GM08714 (cell line): ENCODE measurements at regions not wholly inside any gene's neighbourhood (a gene's known extent, or its start where the extent isn't known, plus 50 kb on each side); places are given as distances from the start of the nearest gene placed in this dataset.

Experiments used
- H3K4me3 ChIP-seq: fragments of 200-500 bp; sonication (Bioruptor generic); 2 replicates; pipeline ENCODE4 v1.5.1; 2014; ENCODE audit warnings: mild to moderate bottlenecking, low read length, inconsistent platforms
- ZNF274 ChIP-seq: IDR thresholded peaks from 2 replicates; pipeline ENCODE4 v1.6.1; 2012; ENCODE audit warnings: mild to moderate bottlenecking, low read depth, low read length

DNA sequence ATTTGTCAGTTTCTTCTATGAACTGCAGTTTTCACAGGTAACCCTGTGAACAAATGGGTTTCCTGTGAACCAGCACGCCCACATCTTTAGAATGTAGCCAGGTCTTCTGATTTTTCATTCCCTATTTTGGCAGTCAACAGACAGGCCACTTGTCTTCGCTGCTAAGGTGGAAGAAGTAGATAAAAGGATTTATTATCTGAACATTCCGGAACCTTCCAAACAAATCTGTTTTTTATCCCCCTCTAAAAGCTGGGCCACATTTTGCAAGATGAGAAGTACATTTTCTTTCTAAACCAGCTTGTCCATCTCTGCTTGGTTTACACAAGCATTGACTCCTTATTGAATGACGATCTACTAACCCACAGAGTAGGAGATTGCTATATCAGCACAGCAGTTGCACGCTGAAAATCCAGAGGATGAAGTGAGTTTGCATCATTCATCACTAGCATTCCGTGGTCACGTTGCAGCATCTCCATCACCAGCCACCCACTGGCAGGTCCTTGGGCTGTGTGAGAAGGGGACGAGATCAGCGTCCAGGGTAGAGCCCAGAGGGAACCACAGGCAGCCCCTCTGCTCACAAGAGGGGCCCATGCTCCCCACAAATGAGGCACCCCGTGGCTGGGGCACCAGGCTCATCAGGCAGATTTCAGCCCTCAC is 83.5 kb downstream of the TOMM20 start:
- H3K4me3 ChIP-seq: no peak overlapping the region
- TF ChIP-seq ZNF274: no peak

DNA sequence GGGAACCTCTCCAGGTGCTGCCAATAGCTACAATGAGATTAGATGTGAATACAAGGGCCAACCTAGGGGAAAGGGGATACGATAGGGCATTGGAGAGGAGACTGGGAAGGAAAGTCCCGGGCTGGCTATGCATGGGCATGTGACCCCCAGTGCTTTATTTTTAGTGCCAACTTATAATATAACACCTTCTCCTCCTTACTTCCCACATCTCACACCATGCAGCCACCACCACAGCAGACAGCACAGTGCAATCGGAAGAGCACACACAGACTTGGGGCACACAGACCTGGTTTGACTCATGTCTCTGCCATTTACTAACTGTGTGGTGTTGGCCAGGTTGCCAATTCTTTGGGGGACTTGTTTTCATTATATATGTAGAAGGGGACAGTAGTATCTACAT is 85.4 kb downstream of the TOMM20 start:
- no peak overlapping the region for H3K4me3 ChIP-seq
- TF ChIP-seq ZNF274: no peak

DNA sequence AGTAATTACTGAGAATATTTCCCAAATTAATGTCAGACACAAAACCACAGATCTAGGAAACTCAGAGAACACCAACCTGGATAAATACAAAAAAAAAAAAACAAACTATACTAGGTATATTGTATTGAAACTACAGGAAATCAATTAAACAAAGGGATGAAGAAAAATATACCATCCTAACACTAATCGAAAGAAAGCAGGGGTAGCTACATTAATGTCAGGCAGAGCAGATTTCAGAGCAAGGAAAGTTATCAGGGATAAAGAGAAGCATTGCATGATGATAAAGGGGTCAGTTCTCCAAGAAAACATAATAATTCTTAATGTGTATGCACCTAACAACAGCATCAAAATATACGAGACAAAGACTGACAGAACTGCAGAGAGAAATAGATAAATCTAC is 89.9 kb downstream of the TOMM20 start:
- H3K4me3 ChIP-seq: no peak overlapping the region
- TF ChIP-seq ZNF274: no peak

DNA sequence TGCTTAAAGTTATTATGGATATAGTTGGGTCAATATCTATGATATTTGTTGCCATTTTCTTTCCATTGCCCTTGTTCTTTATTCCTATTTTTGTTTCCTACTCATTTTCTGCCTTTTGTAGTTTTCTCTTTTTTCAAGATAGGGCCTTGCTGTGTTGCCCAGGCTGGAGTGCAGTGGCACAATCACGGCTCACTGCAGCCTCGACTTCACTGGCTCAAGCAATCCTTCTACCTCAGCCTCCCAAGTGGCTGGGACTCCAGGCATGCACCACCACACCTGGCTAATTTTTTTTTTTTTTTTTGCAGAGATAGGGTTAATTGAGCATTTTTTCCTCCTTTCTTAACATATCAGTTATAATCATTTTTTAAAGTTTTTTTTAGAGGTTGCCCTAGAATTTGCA is 92.7 kb downstream of the TOMM20 start:
- no peak for TF ChIP-seq ZNF274
- no peak overlapping the region for H3K4me3 ChIP-seq

DNA sequence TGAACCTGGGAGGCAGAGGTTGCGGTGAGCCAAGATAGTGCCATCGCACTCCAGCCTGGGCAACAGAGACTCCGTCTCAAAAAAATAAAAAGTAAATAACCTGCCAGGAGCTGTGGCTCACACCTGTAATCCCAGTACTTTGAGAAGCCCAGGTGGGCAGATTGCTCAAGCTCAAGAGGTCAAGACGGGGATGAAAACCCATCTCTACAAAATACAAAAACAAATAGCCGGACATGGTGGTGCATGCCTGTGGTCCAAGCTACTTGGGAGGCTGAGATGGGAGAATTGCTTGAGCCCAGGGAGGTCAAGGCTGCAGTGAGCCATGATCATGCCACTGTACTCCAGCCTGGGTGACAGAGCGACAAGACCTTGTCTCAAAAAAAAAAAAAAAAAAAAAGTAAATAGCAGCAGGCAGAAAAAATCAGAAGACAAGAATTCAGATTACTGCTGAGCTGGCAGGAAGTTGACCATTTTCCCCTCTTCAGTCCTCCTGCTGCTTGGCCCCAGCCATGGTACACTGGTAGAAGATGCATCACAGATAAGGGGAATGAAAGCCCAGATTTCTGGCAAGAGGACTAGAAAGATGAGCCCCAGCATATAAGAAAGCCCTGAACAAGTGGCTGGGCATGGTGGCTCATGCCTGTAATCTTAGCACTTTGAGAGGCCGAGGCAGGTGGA is 97.6 kb downstream of the TOMM20 start:
- no peak for TF ChIP-seq ZNF274
- no peak overlapping the region for H3K4me3 ChIP-seq

DNA sequence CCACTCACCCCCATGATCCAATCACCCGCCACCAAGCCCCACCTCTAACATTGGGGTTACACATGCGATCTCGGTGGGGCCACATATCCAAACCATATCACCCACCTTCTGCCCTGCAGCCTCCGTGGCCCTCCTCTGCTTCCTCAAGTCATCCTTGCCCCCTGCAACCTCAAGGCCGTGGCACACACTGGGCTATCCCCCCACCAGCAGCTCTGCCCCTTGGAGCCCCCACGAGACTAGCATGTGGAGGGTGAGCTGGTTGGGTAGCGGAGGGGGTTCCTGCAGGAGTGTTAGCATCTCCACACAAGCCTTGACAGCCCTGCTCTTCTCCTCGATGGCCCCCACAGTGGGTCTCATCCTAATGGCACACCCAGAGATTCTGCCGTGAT is 100.8 kb downstream of the TOMM20 start:
- no peak overlapping the region for H3K4me3 ChIP-seq
- no peak for TF ChIP-seq ZNF274

DNA sequence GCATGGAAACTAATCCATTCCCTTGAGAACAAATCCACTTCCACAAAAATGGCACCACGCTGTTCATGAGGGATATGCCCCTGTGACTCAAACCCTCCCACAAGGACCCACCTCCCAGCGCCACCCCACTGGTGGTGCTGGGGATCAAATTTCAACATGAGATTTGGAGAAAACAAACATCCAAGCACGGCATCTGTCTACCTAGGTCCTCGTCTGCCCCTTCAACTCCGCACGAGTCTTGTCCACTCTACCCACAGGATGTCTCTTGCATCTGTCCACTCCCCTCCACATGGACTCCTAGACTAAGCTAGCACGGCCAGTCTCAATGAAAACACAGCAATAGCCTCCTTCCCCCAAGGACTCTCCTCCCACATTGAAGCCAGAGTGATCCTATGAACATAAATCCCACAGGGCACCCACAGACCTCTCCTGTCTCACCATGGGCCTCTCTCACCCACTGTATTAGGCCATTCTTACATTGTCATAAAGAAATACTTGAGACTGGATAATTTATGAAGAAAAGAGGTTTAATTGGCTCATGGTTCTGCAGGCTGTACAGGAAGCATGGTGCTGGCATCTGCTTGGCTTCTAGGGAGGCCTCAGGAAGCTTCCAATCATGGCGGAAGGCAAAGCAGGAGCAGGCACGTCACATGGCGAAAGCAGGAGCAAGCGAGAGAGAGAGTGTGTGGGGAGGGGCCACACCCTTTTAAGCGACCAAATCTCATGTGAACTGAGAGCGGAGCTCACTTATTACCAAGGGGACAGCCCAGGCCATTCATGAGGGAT is 101.4 kb downstream of the TOMM20 start:
- no peak for TF ChIP-seq ZNF274
- no peak overlapping the region for H3K4me3 ChIP-seq

DNA sequence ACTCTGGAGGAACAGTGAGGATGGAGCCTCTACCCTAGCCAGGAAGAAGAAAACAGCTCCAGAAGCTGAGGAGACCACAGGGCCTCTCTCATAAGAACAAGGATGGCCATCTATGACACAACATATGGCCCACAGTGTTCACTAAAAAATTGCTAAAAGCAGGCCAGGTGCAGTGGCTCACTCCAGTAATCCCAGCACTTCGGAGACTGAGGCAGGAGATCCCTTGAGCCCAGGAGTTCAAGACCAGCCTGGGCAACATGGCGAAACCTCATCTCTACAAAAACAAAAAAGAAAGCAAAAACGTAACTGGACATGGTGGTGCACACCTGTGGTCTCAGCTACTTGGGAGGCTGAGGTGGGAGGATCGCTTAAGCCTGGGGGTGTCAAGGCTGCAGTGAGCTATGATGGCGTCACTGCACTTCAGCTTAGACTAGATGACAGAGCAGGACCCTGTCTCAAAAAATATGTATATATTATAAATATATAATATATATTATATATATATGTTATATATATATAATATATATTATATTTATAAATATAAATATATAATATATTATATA is 103.1 kb downstream of the TOMM20 start:
- no peak for TF ChIP-seq ZNF274
- H3K4me3 ChIP-seq: no peak overlapping the region

DNA sequence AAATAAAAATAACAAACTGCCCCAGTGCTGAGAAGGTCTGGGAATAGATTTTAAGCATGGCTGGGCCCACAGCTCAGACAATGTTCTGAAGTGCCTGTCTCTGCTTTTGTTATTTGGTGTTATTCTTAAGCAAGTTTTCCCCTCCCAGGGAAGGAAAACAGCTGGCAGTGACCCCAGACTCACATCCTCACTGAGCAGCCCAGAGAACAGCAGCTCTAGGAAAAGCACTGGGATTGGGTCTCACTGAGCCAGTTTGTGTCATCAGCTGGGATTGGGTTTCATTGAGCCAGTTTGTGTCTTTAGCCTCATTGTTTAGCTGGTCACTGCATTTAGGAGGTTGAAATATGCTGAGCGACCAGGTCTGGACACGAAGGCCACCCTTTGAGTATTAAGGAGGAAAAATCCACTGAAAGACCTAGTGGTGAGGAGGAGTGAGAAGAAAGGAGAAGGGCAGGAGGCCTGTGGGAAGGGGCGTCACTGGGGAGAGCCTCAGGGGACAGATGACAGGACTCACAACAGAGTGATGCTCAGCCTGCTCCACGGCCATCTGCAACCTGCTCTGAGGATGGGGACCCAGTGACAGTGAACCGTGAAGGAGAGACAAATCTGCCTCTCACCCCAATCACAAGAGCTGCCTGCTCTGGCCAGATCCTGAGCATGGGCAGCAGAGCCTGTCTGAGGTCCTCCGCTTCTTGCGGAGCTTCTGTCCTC is 103.8 kb downstream of the TOMM20 start:
- TF ChIP-seq ZNF274: no peak

DNA sequence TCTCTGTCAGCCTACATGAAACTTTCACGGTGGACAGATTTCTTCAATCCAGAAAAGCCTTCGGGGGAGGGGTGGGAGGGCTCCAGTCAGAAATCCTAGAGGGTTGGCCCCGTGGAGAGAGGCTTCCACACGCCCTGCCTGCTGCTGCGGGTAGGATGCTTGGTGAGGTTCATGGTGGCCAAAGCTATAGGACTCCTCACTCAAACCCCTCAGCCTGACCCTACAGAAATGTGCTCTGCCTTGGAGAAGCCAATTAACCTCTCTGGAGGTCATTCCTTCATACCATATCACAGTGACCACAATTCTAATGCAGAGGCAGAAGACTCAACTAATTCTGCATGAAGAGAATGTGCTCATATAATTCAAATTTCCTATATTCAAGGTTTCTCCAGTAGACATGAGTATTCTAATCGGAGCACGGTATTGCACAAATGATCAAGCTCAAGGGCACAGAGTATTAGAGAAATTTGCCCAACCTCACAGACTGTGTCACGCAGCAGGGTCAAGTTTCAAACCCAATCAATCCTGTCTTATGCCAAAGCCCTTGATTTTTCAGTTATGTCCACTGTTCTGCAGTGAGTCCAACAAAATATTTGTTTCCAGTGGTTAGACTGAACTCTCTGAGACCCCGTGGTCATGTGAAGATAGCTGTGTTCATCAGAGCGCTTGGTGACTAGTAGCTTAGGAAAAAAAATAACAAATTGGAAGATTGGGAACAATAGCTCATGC is 104.8 kb downstream of the TOMM20 start:
- TF ChIP-seq ZNF274: no peak
- H3K4me3 ChIP-seq: no peak overlapping the region

More for the DNA sequence above, 103.8 kb downstream of the TOMM20 start:
- H3K4me3 ChIP-seq: no peak overlapping the region

DNA sequence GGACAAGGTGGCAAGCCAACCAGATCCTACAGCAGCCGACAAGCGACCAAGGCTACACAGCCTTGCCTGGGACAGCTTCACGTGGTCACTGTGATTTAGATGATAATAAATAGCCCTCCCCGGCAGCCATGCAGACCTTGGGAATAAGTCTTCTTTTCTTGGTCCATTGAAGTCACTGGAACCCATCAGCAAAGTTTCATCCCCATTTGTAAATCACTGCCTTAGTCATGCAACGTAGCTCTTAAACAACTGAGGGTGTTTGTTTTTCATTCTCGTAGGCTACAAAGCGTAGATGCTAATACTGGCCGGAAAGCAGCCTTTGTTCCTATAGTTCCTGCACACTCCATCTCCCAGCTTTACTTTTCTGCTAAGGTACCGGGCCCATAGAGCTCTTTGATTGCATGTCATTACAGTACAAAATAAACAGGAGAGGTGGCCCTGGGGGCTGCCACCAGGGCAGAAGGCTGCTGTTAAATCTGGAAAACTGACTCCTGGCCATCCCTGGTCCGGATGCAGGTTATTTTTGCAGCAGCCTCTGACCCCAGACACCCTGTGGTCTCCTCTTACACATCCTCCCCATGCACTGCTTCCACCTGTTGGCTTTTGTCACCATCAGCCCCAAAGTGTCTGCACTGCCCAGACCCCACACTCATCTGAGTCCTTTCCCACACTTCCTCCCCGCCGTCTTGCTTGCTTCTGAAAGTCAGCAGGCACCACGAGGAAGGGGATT is 105.5 kb downstream of the TOMM20 start:
- no peak overlapping the region for H3K4me3 ChIP-seq
- no peak for TF ChIP-seq ZNF274

DNA sequence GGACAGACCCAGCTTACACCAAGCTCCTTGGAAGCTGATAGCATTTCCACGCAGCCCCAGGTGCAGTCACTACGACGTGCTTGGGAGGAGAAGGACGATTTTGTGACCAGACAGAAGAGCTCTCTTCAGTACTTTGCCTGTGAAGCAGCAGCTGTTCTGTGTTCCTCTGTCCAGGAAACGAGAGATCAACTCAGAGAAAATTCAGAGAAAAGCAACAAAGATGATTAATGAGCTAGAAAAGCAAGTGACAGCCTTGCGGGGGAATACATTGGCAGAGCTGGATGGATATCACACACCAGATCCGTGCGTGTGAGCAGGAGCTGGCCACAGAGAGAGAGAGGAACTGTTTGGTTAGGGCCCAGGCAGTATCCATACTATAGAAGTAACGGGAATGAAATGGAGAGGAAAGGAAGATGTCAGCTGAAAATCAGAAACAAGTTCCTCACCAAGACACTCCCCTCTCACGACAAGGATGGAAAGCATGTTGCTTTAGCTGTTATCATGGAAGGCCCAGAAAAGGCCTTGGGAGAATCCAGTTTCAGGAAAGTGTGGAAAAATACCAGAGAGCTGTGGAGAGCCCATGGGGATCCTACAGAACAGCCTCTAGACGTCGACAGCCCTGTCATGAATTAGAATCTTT is 106.2 kb downstream of the TOMM20 start:
- no peak overlapping the region for H3K4me3 ChIP-seq
- no peak for TF ChIP-seq ZNF274

DNA sequence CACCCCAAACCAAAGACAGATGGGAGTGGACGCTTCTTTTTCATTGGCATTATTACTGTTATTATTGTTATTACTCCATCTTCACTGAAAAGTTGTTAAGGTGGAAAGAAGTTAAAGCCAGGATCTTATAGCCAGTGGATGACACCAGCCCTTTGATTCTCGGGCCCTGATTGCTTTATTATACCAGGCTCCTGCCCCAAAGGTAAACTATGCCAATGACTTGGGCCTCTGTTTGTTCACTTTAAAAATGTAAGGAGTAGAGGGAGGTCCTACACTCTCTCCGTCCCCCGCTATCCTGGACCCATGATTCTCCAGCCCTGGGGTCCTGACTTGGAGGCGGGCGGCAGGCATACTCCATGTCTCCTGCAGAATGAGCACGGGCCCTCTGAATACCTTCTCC is 106.8 kb downstream of the TOMM20 start:
- no peak overlapping the region for H3K4me3 ChIP-seq

More for the DNA sequence above, 106.8 kb downstream of the TOMM20 start:
- no peak for TF ChIP-seq ZNF274
